Ascending aorta (tissue), 2 donors: ENCODE measurements at regions not wholly inside any gene's neighbourhood (a gene's known extent, or its start where the extent isn't known, plus 50 kb on each side); places are given as distances from the start of the nearest gene placed in this dataset.

ENCODE experiments used
- DNase-seq, 2 donors: peaks; one replicate each; pipeline ENCODE4 v3.0.0-alpha.2; 2019; ENCODE audit warnings: low spot score in 2 of 2
- H3K27ac ChIP-seq, 2 donors: fragments of 200-600 bp; sonication (generic); one replicate each; pipeline ENCODE4 v1.5.1; 2016 to 2017; ENCODE audit warnings: mild to moderate bottlenecking in 1 of 2
- H3K27me3 ChIP-seq: fragments of 200-600 bp; sonication (generic); one replicate; pipeline ENCODE4 v1.5.1; 2017
- H3K36me3 ChIP-seq, 2 donors: fragments of 200-600 bp; sonication (generic); one replicate each; pipeline ENCODE4 v1.5.1; 2016
- H3K4me1 ChIP-seq, 2 donors: fragments of 200-600 bp; sonication (generic); one replicate each; pipeline ENCODE4 v1.5.1; 2016 to 2017; ENCODE audit warnings: mild to moderate bottlenecking in 1 of 2
- H3K4me3 ChIP-seq, 2 donors: fragments of 200-600 bp; sonication (generic); one replicate each; pipeline ENCODE4 v1.5.1; 2016 to 2017; ENCODE audit warnings: mild to moderate bottlenecking in 1 of 2
- H3K9me3 ChIP-seq, 2 donors: fragments of 200-600 bp; sonication (generic); one replicate each; pipeline ENCODE4 v1.5.1; 2016
- CTCF ChIP-seq, 3 experiments: fragments of 200-600 bp in 2 of 3; fragments of 450-650 bp in 1 of 3; sonication (generic) in 2 of 3; IDR thresholded peaks; one replicate each; pipeline ENCODE4 v1.5.1; 2016 to 2019; ENCODE audit warnings: antibody characterized with exemption in 3 of 3, mild to moderate bottlenecking in 1 of 3, moderate library complexity in 1 of 3
- intact Hi-C: fragments of 100-400 bp; cut with DNase I; formaldehyde crosslinking; loops from one replicate; pipeline ENCODE4 v1.15.1; 2023

GRCh38 chr18:39966275-39966674 is 1988.8 kb upstream of the PIK3C3 start:
- H3K9me3 ChIP-seq: no peaks in the 10 kb centered on the region
- H3K4me1 ChIP-seq: no peaks in the 10 kb centered on the region
- H3K36me3 ChIP-seq: no peaks in the 10 kb centered on the region
- TF ChIP-seq CTCF (IDR thresholded peaks at IDR 0.05): no peak
- H3K27ac ChIP-seq: no peak overlapping the region
- H3K4me3 ChIP-seq: no peak overlapping the region
- intact Hi-C loops: no loop called here
- DNase-seq: no peak
- no peaks in the 10 kb centered on the region for H3K27me3 ChIP-seq

- H3K27me3 ChIP-seq: no peaks in the 10 kb centered on the region
- H3K4me1 ChIP-seq: no peaks in the 10 kb centered on the region
- H3K4me3 ChIP-seq: no peak overlapping the region
- H3K27ac ChIP-seq: no peak overlapping the region
- no peaks in the 10 kb centered on the region for H3K36me3 ChIP-seq
- no peak for TF ChIP-seq CTCF (IDR thresholded peaks at IDR 0.05)
- intact Hi-C loops: no loop called here
- no peaks in the 10 kb centered on the region for H3K9me3 ChIP-seq
- no peak for DNase-seq
Measured at GRCh38 chr18:39962546-39962945, 1992.5 kb upstream of the PIK3C3 start.

- no peak for DNase-seq
- Histone ChIP-seq H3K27me3 (no peaks in the 10 kb centered on the region), H3K4me1 (no peaks in the 10 kb centered on the region), H3K36me3 (no peaks in the 10 kb centered on the region), H3K9me3 (no peaks in the 10 kb centered on the region), H3K4me3 (no peak overlapping the region), H3K27ac (no peak overlapping the region)
- no peak for TF ChIP-seq CTCF (IDR thresholded peaks at IDR 0.05)
- intact Hi-C loops: no loop called here
Measured at GRCh38 chr18:39960550-39960949, 1994.5 kb upstream of the PIK3C3 start.

GRCh38 chr18:39959839-39960238 is 1995.2 kb upstream of the PIK3C3 start:
- DNase-seq: no peak
- H3K27ac ChIP-seq: no peak overlapping the region
- intact Hi-C loops: no loop called here
- H3K4me3 ChIP-seq: no peak overlapping the region
- no peaks in the 10 kb centered on the region for H3K27me3 ChIP-seq
- no peaks in the 10 kb centered on the region for H3K36me3 ChIP-seq
- H3K9me3 ChIP-seq: no peaks in the 10 kb centered on the region
- no peak for TF ChIP-seq CTCF (IDR thresholded peaks at IDR 0.05)
- no peaks in the 10 kb centered on the region for H3K4me1 ChIP-seq

- DNase-seq: no peak
- no peaks in the 10 kb centered on the region for H3K4me1 ChIP-seq
- no peaks in the 10 kb centered on the region for H3K36me3 ChIP-seq
- TF ChIP-seq CTCF (IDR thresholded peaks at IDR 0.05): no peak
- no peak overlapping the region for H3K4me3 ChIP-seq
- intact Hi-C loops: no loop called here
- H3K27me3 ChIP-seq: no peaks in the 10 kb centered on the region
- H3K9me3 ChIP-seq: no peaks in the 10 kb centered on the region
- no peak overlapping the region for H3K27ac ChIP-seq
Measured at GRCh38 chr18:39958876-39959275, 1996.2 kb upstream of the PIK3C3 start.

- TF ChIP-seq CTCF (IDR thresholded peaks at IDR 0.05): no peak
- no peaks in the 10 kb centered on the region for H3K36me3 ChIP-seq
- no peak overlapping the region for H3K27ac ChIP-seq
- intact Hi-C loops: no loop called here
- no peaks in the 10 kb centered on the region for H3K9me3 ChIP-seq
- no peaks in the 10 kb centered on the region for H3K27me3 ChIP-seq
- H3K4me3 ChIP-seq: no peak overlapping the region
- no peak for DNase-seq
- H3K4me1 ChIP-seq: no peaks in the 10 kb centered on the region
Measured at GRCh38 chr18:39952816-39953215, 2002.2 kb upstream of the PIK3C3 start.
